GM20431 (cell line): ENCODE measurements at regions not wholly inside any gene's neighbourhood (a gene's known extent, or its start where the extent isn't known, plus 50 kb on each side); places are given as distances from the start of the nearest gene placed in this dataset.
"Not testable (repeated sequence)": the region's sequence is repeated elsewhere in the genome, so short reads cannot be mapped to it uniquely, and the experiment has no call there.

ENCODE experiments used
- in situ Hi-C: fragments of 300-500 bp; cut with MseI, MboI; formaldehyde crosslinking; loops from one replicate; pipeline ENCODE4 v1.15.0; 2020; ENCODE audit warnings: low sequenced_read_pairs; ENCODE audit not compliant: unreplicated experiment

DNA sequence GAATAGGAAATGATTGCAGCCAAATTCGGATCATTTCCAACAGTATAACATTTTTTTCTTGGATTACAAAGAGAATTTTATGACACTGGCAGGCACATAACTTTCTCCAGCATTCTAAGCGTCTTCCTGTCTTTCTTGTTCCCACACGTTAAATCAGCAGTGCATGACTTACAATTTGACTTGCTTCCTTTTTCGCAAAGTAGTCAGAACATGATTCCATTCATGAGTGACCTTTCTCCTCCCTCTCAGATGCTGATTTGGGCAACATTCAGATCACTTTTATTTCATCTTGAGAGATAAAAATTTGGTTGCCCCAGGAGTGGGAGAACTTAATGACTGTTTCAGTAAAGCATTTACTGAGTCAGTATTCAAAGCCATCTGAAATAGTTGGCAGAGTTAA is 858.7 kb upstream of the ACVR2A start:
- in situ Hi-C loops = no loop called here

DNA sequence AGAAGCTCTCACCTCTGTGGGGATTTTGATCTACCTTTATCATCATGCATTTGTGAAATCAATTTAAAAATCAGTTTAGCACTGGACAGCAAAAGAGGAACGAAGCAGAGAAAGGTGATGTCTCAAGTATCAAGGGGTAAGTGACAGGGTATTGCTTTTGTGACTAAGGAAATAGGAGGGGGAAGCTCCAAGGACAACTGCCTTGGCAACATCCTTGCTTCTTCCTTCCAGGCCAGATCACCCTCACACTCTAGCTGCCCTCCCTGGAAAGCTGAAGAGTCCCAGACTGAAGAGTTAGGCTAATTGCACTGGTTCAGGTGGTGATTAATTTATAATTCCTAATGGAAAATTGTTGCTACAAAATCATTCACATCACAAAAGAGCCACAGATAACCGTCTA is 859.1 kb upstream of the ACVR2A start:
- in situ Hi-C loops = no loop called here

- in situ Hi-C loops = no loop called here
Observed at GRCh38 chr2:146984014-146984413, 860.8 kb upstream of the ACVR2A start.

- in situ Hi-C loops = no loop called here
Observed at GRCh38 chr2:146982393-146982846, 862.4 kb upstream of the ACVR2A start.

GRCh38 chr2:146981921-146982320 is 862.9 kb upstream of the ACVR2A start:
- in situ Hi-C loops = no loop called here

GRCh38 chr2:146979746-146980145 is 865.1 kb upstream of the ACVR2A start:
- in situ Hi-C loops = no loop called here

GRCh38 chr2:146978577-146979555 is 866.0 kb upstream of the ACVR2A start:
- in situ Hi-C loops = no loop called here

- in situ Hi-C loops = not testable (repeated sequence)
Observed at GRCh38 chr2:146970981-146971380, 873.8 kb upstream of the ACVR2A start.

DNA sequence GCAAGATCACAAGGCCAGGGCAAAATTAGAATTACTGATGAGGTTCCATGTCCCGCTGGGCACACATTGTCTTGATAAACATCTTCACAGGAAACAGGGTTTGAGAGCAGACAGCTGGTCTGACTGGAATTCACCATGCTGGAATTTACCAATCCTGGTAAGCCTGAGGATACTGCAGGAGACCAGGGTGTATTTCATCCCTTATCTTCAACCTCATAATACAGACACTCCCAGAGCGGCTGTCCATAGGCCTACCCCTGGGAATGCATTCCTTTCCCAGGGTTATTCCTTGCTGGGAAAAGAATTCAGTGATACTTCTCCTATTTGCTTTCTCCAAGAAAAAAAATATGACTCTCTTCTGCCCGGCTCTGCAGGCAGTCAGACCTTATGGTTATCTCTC is 875.1 kb upstream of the ACVR2A start:
- in situ Hi-C loops = not testable (repeated sequence)

DNA sequence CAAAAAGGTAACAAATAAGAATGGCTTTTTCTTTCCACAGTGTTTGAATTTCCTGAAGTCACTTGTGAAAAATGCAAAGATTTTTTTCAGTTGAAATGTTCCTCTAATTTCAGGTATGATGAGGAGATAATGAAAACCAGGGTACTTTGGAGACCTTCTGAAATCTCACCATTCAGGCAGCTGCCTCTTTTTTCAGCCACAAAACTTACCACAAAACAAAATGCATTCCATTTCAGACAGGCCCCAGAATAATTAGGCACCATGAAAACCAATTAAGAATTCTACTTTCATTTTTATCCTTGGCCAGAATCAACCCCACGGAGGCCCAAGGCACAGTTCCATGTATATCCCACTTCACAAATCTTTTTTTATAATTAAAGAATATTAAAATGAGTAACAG is 880.3 kb upstream of the ACVR2A start:
- in situ Hi-C loops = no loop called here

GRCh38 chr2:146954544-146954943 is 890.3 kb upstream of the ACVR2A start:
- in situ Hi-C loops = no loop called here

- in situ Hi-C loops = no loop called here
Observed at GRCh38 chr2:146952696-146953095, 892.1 kb upstream of the ACVR2A start.

DNA sequence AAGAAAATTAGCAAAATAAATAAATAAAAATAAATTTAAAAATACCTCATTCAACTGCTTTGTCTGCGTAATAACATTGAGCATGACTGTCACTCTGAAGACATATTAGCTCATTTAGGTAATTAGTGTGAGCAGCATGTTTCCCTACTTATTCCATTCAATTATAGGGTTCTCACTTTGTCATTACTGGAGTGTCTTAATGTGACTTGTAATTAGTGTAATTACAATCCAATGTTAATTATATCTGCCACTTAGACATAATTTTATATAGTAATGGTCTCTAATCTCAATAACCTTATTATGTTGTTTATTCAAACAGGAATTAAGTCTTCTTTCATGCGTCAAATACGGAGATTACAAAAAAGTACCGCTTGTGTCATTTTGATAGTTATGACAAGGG is 893.9 kb upstream of the ACVR2A start:
- in situ Hi-C loops = no loop called here

GRCh38 chr2:146950361-146950760 is 894.5 kb upstream of the ACVR2A start:
- in situ Hi-C loops = no loop called here

DNA sequence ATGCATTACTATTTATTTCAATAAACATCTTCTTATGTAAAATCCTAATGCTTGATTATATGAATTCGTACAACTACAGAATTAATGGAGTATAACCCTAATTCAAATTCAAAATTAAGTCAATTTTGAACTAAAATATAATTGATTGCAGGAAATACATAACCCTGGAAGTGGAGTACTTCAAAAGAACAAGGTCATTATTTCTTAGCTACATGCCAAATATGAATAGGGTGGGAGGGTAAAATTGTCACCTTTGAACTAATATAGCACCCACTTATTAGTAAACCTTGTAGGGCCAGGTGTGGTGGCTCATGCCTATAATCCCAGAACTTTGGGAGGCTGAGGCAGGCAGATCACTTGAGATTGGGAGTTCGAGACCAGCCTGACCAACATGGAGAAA is 895.4 kb upstream of the ACVR2A start:
- in situ Hi-C loops = no loop called here

DNA sequence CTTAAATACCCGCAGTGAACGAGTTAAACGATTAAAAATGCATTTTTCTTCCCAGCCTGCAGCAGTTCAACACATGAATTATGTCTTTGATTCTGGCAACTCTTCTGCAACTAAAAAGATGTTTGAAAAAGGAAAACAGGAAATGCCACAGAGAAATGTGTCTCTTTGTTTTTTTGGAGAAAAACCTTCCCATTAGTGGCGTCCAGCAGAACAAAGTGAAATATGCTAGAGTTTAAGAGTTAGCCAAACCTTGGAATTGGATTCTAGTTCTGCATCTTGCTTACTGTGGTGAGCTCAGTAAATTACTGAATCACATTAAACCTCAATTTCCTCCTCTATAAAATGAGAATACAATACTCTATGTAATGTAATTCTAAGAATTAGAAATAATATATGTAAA is 900.2 kb upstream of the ACVR2A start:
- in situ Hi-C loops = no loop called here

- in situ Hi-C loops = no loop called here
Observed at GRCh38 chr2:146939991-146940685, 904.7 kb upstream of the ACVR2A start.

DNA sequence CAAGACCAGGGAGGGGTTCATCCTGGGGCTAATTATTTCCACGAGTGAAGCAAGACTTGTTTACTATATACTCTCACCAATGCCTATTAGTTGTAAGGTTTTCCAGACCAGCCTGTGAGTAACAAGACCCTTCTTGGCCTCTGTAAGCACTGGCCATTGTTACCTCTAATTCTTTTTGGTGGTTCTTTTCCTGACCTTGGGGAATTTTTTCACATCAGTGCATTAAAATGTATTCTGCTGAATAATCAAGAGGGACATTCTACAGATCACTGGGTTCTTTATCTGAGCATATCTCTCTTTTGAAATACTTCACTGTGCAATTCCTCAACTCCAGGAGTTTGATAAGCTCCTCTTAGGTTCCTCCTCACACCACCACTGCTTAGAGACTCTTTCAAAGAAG is 909.9 kb upstream of the ACVR2A start:
- in situ Hi-C loops = no loop called here

- in situ Hi-C loops = no loop called here
Observed at GRCh38 chr2:146931109-146931508, 913.7 kb upstream of the ACVR2A start.

DNA sequence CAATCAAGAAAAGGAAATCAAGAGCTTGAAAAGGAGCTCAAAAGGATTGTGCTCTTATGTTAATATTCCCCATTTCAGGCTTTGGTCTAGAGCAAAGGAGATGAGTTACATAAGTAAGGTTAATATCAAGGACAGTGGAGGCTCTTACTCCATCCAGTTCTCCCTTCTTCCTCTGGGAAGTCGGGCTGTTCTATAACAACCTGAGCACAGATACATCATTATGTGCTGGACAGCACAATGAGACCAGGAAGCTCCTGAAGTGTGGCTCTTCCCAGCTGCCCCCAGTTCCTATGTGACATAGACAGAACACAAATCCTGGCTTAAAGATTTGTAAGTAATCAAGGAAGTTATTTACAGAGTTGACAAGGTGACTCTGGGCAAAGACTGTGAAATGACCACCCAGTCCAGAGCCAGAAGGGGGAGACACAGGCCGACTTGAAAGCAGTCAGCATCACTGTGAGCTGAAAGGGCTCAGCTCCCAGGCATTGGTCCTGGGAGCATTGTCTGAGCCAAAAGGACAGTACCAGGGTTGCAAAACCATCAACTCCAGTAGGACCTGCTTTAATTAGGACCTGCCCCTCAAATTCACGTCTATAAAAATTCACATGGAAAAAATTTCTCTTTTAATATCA is 917.6 kb upstream of the ACVR2A start:
- in situ Hi-C loops = no loop called here

GRCh38 chr2:146918280-146918679 is 926.5 kb upstream of the ACVR2A start:
- in situ Hi-C loops = no loop called here
